ENCODE measurements at regions not wholly inside any gene's neighbourhood (a gene's known extent, or its start where the extent isn't known, plus 50 kb on each side); places are given as distances from the start of the nearest gene placed in this dataset.

GRCh38 chr13:80463673-80464352 is 122.9 kb upstream of the SPRY2 start:
- no peak overlapping the region for H3K4me3 ChIP-seq (replicated peaks; ENCODE audit: low read depth, low read length)
- no peak for TF ChIP-seq CTCF (IDR thresholded peaks at IDR 0.05; ENCODE audit: low read depth, low read length, missing control alignments)
- no peak for DNase-seq (ENCODE audit: extremely low read depth, low read depth)

- H3K4me3 ChIP-seq (replicated peaks; ENCODE audit: low read depth, low read length), result no peak overlapping the region
- no peak for TF ChIP-seq CTCF (IDR thresholded peaks at IDR 0.05; ENCODE audit: low read depth, low read length, missing control alignments)
- no peak for DNase-seq (ENCODE audit: extremely low read depth, low read depth)
Observed at GRCh38 chr13:80462567-80462966, 121.6 kb upstream of the SPRY2 start.

- no peak for TF ChIP-seq CTCF (IDR thresholded peaks at IDR 0.05; ENCODE audit: low read depth, low read length, missing control alignments)
- no peak for DNase-seq (ENCODE audit: extremely low read depth, low read depth)
- H3K4me3 ChIP-seq (replicated peaks; ENCODE audit: low read depth, low read length), result no peak overlapping the region
Observed at GRCh38 chr13:80462037-80462436, 121.1 kb upstream of the SPRY2 start.

- no peak for TF ChIP-seq CTCF (IDR thresholded peaks at IDR 0.05; ENCODE audit: low read depth, low read length, missing control alignments)
- no peak for DNase-seq (ENCODE audit: extremely low read depth, low read depth)
- H3K4me3 ChIP-seq (replicated peaks; ENCODE audit: low read depth, low read length), result no peak overlapping the region
Observed at GRCh38 chr13:80458543-80458942, 117.6 kb upstream of the SPRY2 start.

- DNase-seq (ENCODE audit: extremely low read depth, low read depth), result no peak
- TF ChIP-seq CTCF (IDR thresholded peaks at IDR 0.05; ENCODE audit: low read depth, low read length, missing control alignments), result no peak
- H3K4me3 ChIP-seq (replicated peaks; ENCODE audit: low read depth, low read length), result no peak overlapping the region
Observed at GRCh38 chr13:80454245-80454644, 113.3 kb upstream of the SPRY2 start.

GRCh38 chr13:80452279-80452678 is 111.4 kb upstream of the SPRY2 start:
- DNase-seq (ENCODE audit: extremely low read depth, low read depth), result no peak
- TF ChIP-seq CTCF (IDR thresholded peaks at IDR 0.05; ENCODE audit: low read depth, low read length, missing control alignments), result no peak
- H3K4me3 ChIP-seq (replicated peaks; ENCODE audit: low read depth, low read length), result no peak overlapping the region

- no peak for TF ChIP-seq CTCF (IDR thresholded peaks at IDR 0.05; ENCODE audit: low read depth, low read length, missing control alignments)
- DNase-seq (ENCODE audit: extremely low read depth, low read depth), result no peak
- H3K4me3 ChIP-seq (replicated peaks; ENCODE audit: low read depth, low read length), result no peak overlapping the region
Observed at GRCh38 chr13:80451641-80452040, 110.7 kb upstream of the SPRY2 start.
